GM12865 (cell line): ENCODE measurements at regions not wholly inside any gene's neighbourhood (a gene's known extent, or its start where the extent isn't known, plus 50 kb on each side); places are given as distances from the start of the nearest gene placed in this dataset.

Source experiments
- DNase-seq: peaks from one replicate; pipeline ENCODE4 v3.0.0; 2010; ENCODE audit warnings: low read depth
- H3K4me3 ChIP-seq: 2 replicates; pipeline ENCODE4 v1.5.1; 2011; ENCODE audit warnings: mild to moderate bottlenecking, low read depth, low read length, control low read depth
- TF ChIP-seq, protein P1 (sequence below): IDR thresholded peaks from 2 replicates; pipeline ENCODE4 v1.5.1; 2011; ENCODE audit warnings: low read length, control low read depth, low read depth, inconsistent platforms; ENCODE audit not compliant: insufficient read depth; ENCODE audit errors: missing control alignments

DNA sequence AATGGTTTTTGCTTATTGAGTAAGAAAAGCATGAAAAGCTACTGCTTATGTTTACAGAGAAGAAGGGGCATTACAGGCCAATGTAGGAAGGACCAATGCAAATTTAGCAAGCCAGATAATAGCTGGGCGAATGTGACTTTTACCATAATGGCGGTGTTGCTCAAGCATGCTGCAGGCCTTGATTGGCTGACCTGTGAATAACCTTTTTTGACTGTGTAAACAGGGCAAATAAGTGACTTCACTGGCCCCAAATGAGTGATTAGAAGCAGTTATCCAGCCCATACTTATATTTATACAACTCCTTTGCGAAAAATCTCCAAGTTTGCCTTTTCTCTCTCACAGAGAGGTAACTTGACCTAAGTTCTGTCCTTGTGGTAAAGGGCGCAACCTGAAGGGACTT lies 146.9 kb downstream of the SP3 start:
- no peak overlapping the region for H3K4me3 ChIP-seq
- TF ChIP-seq, protein P1, sequence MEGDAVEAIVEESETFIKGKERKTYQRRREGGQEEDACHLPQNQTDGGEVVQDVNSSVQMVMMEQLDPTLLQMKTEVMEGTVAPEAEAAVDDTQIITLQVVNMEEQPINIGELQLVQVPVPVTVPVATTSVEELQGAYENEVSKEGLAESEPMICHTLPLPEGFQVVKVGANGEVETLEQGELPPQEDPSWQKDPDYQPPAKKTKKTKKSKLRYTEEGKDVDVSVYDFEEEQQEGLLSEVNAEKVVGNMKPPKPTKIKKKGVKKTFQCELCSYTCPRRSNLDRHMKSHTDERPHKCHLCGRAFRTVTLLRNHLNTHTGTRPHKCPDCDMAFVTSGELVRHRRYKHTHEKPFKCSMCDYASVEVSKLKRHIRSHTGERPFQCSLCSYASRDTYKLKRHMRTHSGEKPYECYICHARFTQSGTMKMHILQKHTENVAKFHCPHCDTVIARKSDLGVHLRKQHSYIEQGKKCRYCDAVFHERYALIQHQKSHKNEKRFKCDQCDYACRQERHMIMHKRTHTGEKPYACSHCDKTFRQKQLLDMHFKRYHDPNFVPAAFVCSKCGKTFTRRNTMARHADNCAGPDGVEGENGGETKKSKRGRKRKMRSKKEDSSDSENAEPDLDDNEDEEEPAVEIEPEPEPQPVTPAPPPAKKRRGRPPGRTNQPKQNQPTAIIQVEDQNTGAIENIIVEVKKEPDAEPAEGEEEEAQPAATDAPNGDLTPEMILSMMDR = no peak
- DNase-seq = no peak

DNA sequence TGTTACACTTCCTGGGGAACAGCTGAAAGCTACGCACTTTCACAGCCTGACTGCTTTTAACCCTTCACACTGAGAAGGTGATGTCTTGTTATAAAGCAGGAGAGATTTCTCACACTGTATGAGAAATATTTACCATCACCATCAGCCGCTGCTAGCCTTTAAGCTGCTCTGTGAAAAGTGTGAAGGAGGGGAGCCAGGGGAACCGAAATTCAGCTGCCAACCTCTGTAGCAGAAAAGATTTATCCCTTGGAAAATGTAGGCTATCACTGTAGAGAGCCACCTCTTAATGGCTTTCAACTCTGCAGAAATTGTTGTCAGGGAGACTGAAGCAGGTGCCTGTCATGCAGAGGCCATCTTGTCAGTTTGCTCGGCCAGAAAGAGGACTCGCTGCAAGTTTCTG lies 145.3 kb downstream of the SP3 start:
- H3K4me3 ChIP-seq = no peak overlapping the region
- no peak for DNase-seq
- TF ChIP-seq, protein P1 = no peak

DNA sequence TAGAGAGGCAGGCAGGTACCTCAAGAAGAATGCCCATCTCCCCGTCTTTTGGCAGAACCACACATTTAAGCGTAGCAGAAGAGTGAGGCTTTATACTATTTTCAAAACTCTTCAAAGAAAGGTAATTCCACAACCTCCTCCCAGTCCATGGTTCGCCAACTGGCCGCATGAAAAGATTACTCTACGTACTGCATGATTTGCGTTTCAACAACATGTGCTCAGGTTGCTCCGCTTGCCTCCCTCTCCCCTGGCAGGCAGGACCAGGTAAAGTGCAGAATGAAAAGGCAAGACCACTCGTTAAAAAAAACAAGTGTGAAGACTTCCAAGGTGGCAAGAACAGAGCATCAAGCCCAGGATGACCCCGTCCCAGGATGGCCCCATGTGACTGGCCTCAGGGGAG lies 143.7 kb downstream of the SP3 start:
- TF ChIP-seq, protein P1 = no peak
- no peak overlapping the region for H3K4me3 ChIP-seq
- no peak for DNase-seq

DNA sequence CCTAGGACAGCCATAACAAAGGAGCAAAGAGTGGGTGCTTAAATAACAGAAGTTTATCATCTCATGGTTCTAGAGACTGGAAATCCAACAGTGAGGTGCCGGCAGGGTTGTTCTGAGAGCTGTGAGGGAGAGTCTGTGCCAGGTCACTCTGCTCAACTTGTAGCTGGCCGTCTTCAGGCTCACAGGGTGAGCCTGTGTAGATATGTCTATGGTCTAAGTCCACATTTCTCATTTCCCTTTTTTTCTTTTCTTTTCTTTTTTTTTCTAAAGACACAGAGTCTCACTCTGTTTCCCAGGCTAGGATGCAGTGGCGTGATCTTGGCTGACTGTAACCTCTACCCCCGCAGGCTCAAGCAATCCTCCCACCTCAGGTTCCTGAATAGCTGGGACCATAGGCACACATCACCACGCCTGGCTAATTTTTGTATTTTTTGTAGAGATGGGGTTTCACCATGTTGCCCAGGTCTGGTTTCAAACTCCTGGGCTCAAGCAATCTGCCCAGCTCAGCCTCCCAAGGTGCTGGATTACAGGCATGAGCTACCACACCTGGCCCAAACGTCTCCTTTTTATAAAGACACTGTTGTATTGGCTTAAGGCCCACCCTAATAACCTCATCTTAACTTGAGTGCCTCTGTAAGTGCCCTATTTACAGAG lies 142.2 kb downstream of the SP3 start:
- DNase-seq = no peak
- TF ChIP-seq, protein P1 = no peak
- no peak overlapping the region for H3K4me3 ChIP-seq

DNA sequence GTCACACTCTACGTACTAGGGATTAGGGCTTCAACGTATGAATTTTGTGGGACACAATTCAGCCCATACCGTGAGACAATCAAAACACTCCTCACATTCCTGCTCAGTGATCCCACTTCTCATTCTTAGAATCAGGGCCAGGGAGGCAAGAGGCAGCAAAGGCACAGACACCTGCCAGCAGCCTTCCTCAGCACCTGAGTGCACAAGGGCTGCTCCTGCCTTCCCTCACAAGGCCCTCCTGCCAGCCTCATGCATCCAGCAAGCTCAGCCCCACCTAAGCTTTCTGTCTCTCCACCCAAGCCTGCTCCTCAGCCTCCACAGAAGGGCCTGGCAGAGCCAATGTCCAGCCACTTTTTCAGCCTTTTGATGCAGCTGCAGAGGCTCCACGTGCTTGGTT lies 141.6 kb downstream of the SP3 start:
- no peak for DNase-seq
- TF ChIP-seq, protein P1 = no peak
- H3K4me3 ChIP-seq = no peak overlapping the region

DNA sequence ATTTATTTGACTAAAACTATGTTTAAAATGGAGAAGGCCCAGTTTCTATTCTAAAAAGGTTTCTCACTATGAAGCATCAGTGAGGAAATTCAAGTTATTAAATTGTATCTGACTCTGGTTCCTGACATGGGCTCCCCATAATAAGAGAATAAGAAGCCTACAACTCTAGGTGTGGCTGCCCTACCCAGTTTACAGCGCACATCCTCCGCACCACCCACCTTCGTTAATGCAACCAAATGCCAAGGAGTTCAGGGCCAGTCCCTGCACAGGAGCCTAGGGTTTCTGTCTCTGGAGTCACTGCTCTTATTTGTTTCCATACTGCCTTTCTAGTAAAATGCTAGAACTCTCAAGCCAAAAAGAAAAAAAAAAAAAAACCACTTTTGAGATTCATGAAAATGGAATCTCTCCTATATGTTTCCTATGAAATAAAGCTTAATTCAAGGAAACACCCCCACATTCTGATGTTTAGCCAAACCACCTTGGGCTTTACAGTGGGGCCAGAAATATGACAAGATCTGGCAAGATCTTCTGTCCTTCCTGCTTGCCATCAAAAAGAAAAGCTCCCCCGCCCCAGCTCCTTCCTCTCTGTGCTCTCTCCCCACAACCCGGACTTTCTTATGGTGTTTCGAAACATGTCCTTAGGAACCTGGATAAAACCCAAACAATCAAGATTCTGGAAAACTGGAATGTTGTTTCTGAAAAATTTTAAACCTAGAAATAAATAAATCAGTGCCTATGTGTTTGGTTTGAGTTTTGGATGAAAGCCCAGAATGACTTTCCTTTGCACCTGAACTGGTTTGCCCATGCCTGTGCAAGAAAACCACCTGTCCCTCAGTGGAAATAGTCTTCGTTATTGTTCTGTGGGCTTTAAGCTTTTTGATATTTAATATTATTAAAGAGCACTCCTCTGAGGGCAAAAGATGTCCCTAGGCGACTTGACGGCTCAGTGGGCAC lies 136.7 kb downstream of the SP3 start:
- no peak for DNase-seq

More for the DNA sequence above, 136.7 kb downstream of the SP3 start:
- TF ChIP-seq, protein P1 = no peak
- no peak overlapping the region for H3K4me3 ChIP-seq
